Chondrocyte (in vitro differentiated cells): ENCODE measurements at regions not wholly inside any gene's neighbourhood (a gene's known extent, or its start where the extent isn't known, plus 50 kb on each side); places are given as distances from the start of the nearest gene placed in this dataset.

ENCODE experiments used
- DNase-seq: peaks from one replicate; pipeline ENCODE4 v3.0.0; 2021; ENCODE audit warnings: mixed read lengths, low spot score
- H3K27ac Mint-ChIP-seq: one replicate; pipeline ENCODE4 v1.8.0; 2021; ENCODE audit warnings: mild to moderate bottlenecking, moderate library complexity, mixed read lengths; ENCODE audit not compliant: unreplicated experiment
- H3K27me3 Mint-ChIP-seq: 2 replicates; pipeline ENCODE4 v1.8.0; 2021; ENCODE audit warnings: low read depth, mixed read lengths
- H3K36me3 Mint-ChIP-seq: 2 replicates; pipeline ENCODE4 v1.8.0; 2021; ENCODE audit warnings: low read depth, mixed read lengths
- H3K4me1 Mint-ChIP-seq: 2 replicates; pipeline ENCODE4 v1.8.0; 2021; ENCODE audit warnings: low read depth, mild to moderate bottlenecking, mixed read lengths
- H3K4me3 Mint-ChIP-seq: one replicate; pipeline ENCODE4 v1.8.0; 2021; ENCODE audit warnings: mild to moderate bottlenecking, moderate library complexity, mixed read lengths; ENCODE audit not compliant: unreplicated experiment
- H3K9me3 Mint-ChIP-seq: 2 replicates; pipeline ENCODE4 v1.8.0; 2021; ENCODE audit warnings: low read depth, mixed read lengths
- CTCF ChIP-seq: fragments of 200-600 bp; sonication (generic); IDR thresholded peaks from 2 replicates; pipeline ENCODE4 v1.5.0; 2021; ENCODE audit warnings: antibody characterized with exemption, mild to moderate bottlenecking, moderate library complexity

DNA sequence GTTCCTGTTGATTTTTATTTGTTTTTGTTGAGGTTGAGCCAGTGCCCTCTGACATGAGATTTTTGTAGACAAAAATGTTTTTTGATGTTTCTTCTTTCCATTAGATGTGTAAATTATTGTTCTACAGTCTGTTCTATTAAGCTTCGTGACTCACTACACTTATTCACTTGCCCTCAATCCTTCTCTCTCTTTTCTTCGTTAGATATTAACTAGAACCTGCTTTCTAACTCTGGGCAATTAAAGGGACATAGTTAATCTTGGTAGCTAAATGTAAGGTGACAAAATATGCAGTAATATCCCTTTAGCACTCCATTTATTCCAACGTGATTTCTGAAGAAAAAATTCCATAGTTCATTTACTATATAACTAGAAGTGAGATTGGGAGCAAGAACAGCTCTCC is 333.9 kb downstream of the PDHA2 start:
- no peak for DNase-seq
- no peak overlapping the region for H3K27ac Mint-ChIP-seq
- peaks cover 3% of the 10 kb centered on the region for H3K4me1 Mint-ChIP-seq
- no peak for TF ChIP-seq CTCF
- H3K9me3 Mint-ChIP-seq, result no peaks in the 10 kb centered on the region
- no peaks in the 10 kb centered on the region for H3K36me3 Mint-ChIP-seq
- no peaks in the 10 kb centered on the region for H3K27me3 Mint-ChIP-seq
- no peak overlapping the region for H3K4me3 Mint-ChIP-seq

DNA sequence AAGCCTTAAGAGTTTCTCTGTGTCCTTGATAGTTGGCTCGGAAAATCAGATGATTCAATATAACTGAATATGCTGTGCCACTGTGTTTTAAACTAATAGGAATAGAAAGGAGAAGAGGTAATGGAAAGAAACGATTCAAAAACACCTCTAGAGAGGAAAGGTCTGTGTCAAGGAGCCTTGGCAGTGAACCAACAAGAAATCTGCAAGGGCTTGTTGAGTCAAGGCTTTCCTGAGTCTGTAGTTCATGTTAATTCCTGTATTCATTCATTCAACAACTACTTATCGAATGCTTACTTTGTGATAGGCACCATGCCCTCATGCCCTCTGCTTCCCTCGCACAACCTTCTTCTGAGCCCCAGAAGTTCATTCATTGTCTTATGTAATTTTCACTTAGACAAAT is 336.0 kb downstream of the PDHA2 start:
- no peak overlapping the region for H3K4me3 Mint-ChIP-seq
- no peak for TF ChIP-seq CTCF

DNA sequence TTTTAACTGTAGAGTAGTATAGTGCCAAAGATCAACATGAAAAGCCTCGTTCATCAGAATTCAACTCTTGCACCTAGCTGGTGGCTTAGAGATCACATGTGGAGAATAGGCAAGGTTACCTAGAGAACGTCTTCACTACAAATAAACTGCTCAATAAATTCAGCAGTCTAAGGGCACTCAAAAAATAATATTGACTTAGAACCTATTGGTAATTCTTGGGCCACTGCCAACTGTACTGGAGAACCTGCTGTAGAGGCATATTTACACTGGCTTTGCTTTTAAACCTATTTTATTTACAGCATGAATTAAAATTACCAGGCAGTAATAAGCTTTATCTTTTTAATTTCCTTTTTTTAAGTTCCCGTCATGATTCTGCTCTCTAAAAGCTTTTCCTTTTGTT is 343.7 kb downstream of the PDHA2 start:
- H3K27me3 Mint-ChIP-seq, result no peaks in the 10 kb centered on the region
- H3K36me3 Mint-ChIP-seq, result no peaks in the 10 kb centered on the region
- peaks cover 3% of the 10 kb centered on the region for H3K9me3 Mint-ChIP-seq
- DNase-seq, result no peak
- H3K4me1 Mint-ChIP-seq, result peaks cover 5% of the 10 kb centered on the region
- no peak for TF ChIP-seq CTCF
- H3K27ac Mint-ChIP-seq, result no peak overlapping the region
- no peak overlapping the region for H3K4me3 Mint-ChIP-seq

More for the DNA sequence above, 336.0 kb downstream of the PDHA2 start:
- Mint-ChIP-seq H3K9me3 (no peaks in the 10 kb centered on the region), H3K36me3 (no peaks in the 10 kb centered on the region), H3K4me1 (peaks cover 3% of the 10 kb centered on the region), H3K27ac (no peak overlapping the region), H3K27me3 (no peaks in the 10 kb centered on the region)
- DNase-seq, result no peak

- no peak for DNase-seq
- no peak overlapping the region for H3K4me3 Mint-ChIP-seq
- no peak overlapping the region for H3K27ac Mint-ChIP-seq
- no peaks in the 10 kb centered on the region for H3K36me3 Mint-ChIP-seq
- H3K4me1 Mint-ChIP-seq, result peaks cover 5% of the 10 kb centered on the region
- H3K9me3 Mint-ChIP-seq, result peaks cover 3% of the 10 kb centered on the region
- peaks cover 2% of the 10 kb centered on the region for H3K27me3 Mint-ChIP-seq
- no peak for TF ChIP-seq CTCF
Measured at GRCh38 chr4:96186593-96186992, 346.7 kb downstream of the PDHA2 start.

GRCh38 chr4:96189761-96190160 is 349.9 kb downstream of the PDHA2 start:
- DNase-seq, result no peak
- H3K27me3 Mint-ChIP-seq, result peaks cover 2% of the 10 kb centered on the region

More at GRCh38 chr4:96189761-96190160, 349.9 kb downstream of the PDHA2 start:
- Mint-ChIP-seq H3K27ac (no peak overlapping the region), H3K4me1 (peaks cover 6% of the 10 kb centered on the region), H3K4me3 (no peak overlapping the region), H3K9me3 (peaks cover 3% of the 10 kb centered on the region), H3K36me3 (no peaks in the 10 kb centered on the region)
- no peak for TF ChIP-seq CTCF
